Prostate gland (tissue), 2 donors: ENCODE measurements at regions not wholly inside any gene's neighbourhood (a gene's known extent, or its start where the extent isn't known, plus 50 kb on each side); places are given as distances from the start of the nearest gene placed in this dataset.
"Not testable (repeated sequence)": the region's sequence is repeated elsewhere in the genome, so short reads cannot be mapped to it uniquely, and the experiment has no call there.

Experiments used
- DNase-seq: peaks from one replicate; pipeline ENCODE4 v3.0.0-alpha.2; 2019; ENCODE audit warnings: low spot score
- H3K27ac ChIP-seq, 2 donors: fragments of 200-600 bp; sonication (generic); 2 replicates each; pipeline ENCODE4 v1.5.1; 2017 to 2019
- H3K27me3 ChIP-seq: fragments of 200-600 bp; sonication (generic); replicated peaks from 2 replicates; pipeline ENCODE4 v1.5.1; 2019; ENCODE audit not compliant: insufficient read depth
- H3K36me3 ChIP-seq, 2 donors: fragments of 200-600 bp; sonication (generic); 1 replicate in 1 of 2; 2 replicates in 1 of 2; pipeline versions ENCODE4 v1.5.1 to v1.8.1; 2017 to 2019
- H3K4me1 ChIP-seq: fragments of 200-600 bp; sonication (generic); replicated peaks from 2 replicates; pipeline ENCODE4 v1.5.1; 2019
- H3K4me3 ChIP-seq, 2 donors: fragments of 200-600 bp; sonication (generic); 2 replicates each; pipeline ENCODE4 v1.5.1; 2017 to 2019
- H3K9me3 ChIP-seq: fragments of 200-600 bp; sonication (generic); 2 replicates; pipeline ENCODE4 v1.5.1; 2017
- WGBS: methylation state at CpG from one replicate; pipeline ENCODE4 v1.1.5; 2018; 5-methylcytosine and 5-hydroxymethylcytosine counted together
- intact Hi-C: fragments of 100-400 bp; cut with DNase I; formaldehyde crosslinking; loops from one replicate; pipeline ENCODE4 v1.14.2; 2022

DNA sequence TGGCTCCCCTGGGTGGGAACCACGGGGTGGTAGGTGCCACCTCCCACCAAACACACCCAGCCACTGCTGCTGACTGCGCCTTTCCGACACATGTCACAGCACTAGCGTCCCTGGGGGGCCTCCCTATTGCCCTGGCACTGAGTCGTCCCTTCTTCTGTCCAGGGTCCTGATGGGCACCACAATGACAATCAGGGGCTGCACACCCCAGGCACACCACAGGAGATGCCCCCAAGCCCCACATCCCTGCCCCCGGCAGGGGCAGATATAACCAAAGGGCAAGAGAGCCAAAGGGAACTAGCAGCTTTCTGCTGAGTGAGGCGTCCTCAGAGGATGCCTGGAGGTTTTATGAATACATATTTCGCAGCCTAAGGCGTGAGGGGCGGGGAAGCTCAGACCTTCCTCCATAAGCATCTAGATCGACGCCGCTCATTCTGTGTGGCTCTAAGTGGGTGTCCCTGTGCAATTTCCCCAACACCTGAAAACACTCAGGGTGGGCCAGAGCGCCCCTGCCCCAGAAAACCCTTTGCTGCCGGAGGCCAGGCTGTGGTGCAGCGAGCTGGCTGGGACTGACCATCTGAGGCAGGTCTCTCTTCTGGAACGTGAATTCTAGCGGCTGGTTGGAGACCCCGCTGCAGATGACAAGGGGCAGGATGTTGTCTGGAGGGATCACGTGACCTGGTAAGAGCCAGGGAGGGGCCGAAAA is 186.7 kb downstream of the KLRB1 start:
- DNase-seq, H3K36me3 ChIP-seq, H3K4me3 ChIP-seq, intact Hi-C loops, H3K27ac ChIP-seq, H3K9me3 ChIP-seq, H3K4me1 ChIP-seq, H3K27me3 ChIP-seq: not testable (repeated sequence)
- WGBS: 97% methylated on average over 19 of the region's 21 CpGs

GRCh38 chr12:9418669-9419041 is 189.1 kb downstream of the KLRB1 start:
- H3K9me3 ChIP-seq, H3K4me3 ChIP-seq, intact Hi-C loops, H3K27me3 ChIP-seq, H3K4me1 ChIP-seq, DNase-seq, H3K36me3 ChIP-seq, H3K27ac ChIP-seq: not testable (repeated sequence)
- WGBS: 97% methylated on average over 8 of the region's 14 CpGs

DNA sequence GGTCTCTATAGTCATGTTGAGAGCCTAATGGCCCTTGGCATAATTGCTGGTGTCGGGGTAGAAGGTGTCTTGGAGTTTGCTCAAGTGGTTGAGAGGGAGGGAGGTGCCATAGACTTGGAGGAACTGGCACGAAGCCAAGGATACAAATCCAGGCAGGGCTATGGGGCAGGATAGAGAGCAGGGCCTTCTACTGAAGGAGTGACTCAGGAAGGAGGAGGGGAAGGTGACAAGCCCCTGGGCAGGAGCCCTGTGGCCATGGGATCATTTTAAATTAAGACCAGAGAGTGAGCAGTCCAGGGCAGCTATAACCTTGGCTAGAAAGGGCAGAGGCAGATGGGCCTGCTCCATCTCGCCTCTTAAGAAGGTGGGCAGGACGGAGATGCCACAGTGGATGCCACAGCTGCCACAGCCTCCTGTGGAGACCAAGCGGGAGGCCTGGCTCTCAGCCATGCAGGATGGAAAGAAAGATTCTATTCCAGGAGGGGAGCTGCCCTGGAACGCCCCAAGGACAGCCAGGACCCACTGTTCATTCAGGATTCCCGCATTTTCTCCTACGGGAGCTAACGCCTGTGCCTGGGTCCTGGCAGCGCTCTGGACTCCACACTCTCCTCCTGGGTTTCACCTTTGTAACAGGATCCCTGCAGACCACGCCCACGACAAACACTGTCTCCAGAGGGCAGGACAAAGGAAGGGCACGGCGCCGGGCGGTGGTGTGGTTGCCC is 189.6 kb downstream of the KLRB1 start:
- H3K9me3 ChIP-seq, H3K4me3 ChIP-seq, DNase-seq, H3K27ac ChIP-seq, H3K27me3 ChIP-seq, intact Hi-C loops, H3K4me1 ChIP-seq, H3K36me3 ChIP-seq: not testable (repeated sequence)
- 61% methylated on average over 10 of the region's 16 CpGs for WGBS

DNA sequence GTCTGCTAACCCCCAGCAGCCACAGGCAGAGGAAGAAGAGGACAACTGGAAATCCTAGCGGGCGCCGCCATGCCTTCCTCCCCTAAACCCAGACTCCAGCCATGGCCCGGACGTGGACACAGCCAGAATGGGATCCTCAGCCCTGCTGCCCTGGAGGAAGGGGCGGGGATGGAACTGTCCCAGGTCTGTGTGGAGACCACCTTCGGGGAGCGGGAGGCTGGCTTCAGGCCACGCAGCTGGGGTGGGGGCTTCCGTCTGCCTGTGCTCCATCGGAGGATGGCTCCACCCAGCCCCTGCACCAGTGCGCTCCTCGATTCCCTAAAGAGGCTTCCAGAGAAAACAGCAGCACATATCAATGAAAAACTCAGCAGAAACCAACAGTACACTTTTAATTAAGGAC is 190.4 kb downstream of the KLRB1 start:
- 74% methylated on average over 8 of the region's 13 CpGs for WGBS
- intact Hi-C loops, H3K4me3 ChIP-seq, H3K27me3 ChIP-seq, H3K36me3 ChIP-seq, DNase-seq, H3K4me1 ChIP-seq, H3K27ac ChIP-seq, H3K9me3 ChIP-seq: not testable (repeated sequence)

GRCh38 chr12:9416346-9416745 is 191.4 kb downstream of the KLRB1 start:
- H3K27me3 ChIP-seq, H3K4me1 ChIP-seq, H3K9me3 ChIP-seq, intact Hi-C loops, DNase-seq, H3K36me3 ChIP-seq, H3K27ac ChIP-seq, H3K4me3 ChIP-seq: not testable (repeated sequence)
- 83% methylated on average over 6 of the region's 8 CpGs for WGBS

DNA sequence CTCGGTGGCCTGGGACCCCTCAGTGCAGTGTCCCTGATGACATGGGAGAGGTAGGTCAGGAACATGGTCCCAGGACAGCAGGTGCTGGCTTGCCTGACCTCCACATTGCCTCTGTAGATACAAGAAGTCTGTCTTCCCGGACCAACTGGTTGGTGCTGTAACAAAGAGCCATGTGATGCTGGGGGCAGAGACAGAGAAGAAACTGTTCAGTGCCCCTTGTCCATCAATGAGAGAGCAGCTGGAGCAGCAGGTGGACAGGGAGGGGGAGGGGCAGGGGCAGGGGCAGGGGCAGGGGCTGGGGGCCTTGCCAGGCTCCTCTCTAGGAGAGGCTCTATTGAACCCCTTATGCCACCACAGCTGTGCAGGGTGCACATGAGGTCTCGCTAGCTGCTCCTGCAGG is 191.8 kb downstream of the KLRB1 start:
- H3K4me1 ChIP-seq, intact Hi-C loops, H3K9me3 ChIP-seq, H3K27ac ChIP-seq, DNase-seq, H3K36me3 ChIP-seq, H3K4me3 ChIP-seq, H3K27me3 ChIP-seq: not testable (repeated sequence)
- 100% methylated on average over 1 of the region's 3 CpGs for WGBS

GRCh38 chr12:9413862-9414261 is 193.9 kb downstream of the KLRB1 start:
- H3K36me3 ChIP-seq, intact Hi-C loops, H3K4me3 ChIP-seq, H3K9me3 ChIP-seq, H3K27me3 ChIP-seq, DNase-seq, H3K4me1 ChIP-seq, H3K27ac ChIP-seq: not testable (repeated sequence)
- 82% methylated on average over 7 of the region's 7 CpGs for WGBS

DNA sequence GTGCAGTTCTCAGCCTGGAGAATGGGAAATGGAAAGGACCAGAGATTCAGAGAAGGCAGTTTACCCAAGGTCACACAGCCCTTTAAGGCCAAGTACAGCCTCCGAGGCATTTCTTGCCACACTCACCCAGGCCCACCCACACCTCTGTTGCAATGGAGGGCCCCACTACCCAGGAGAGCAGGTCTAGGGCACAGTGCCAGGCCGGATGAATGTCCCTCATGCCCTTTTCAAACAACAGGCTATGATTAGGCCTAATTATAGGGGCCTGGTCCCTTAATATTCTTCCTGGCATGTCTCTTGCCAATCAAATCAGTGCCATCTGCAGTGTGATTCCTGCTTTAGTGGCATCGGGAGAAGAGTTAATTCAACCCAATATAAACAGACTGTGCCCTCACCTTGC is 195.3 kb downstream of the KLRB1 start:
- DNase-seq, H3K9me3 ChIP-seq, H3K4me3 ChIP-seq, H3K4me1 ChIP-seq, H3K36me3 ChIP-seq, H3K27ac ChIP-seq, H3K27me3 ChIP-seq, intact Hi-C loops: not testable (repeated sequence)
- 71% methylated on average over 3 of the region's 3 CpGs for WGBS

GRCh38 chr12:9411616-9412268 is 196.0 kb downstream of the KLRB1 start:
- H3K27me3 ChIP-seq, H3K4me1 ChIP-seq, H3K9me3 ChIP-seq, intact Hi-C loops, H3K27ac ChIP-seq, H3K36me3 ChIP-seq, H3K4me3 ChIP-seq, DNase-seq: not testable (repeated sequence)
- 35% methylated on average over 7 of the region's 7 CpGs for WGBS

DNA sequence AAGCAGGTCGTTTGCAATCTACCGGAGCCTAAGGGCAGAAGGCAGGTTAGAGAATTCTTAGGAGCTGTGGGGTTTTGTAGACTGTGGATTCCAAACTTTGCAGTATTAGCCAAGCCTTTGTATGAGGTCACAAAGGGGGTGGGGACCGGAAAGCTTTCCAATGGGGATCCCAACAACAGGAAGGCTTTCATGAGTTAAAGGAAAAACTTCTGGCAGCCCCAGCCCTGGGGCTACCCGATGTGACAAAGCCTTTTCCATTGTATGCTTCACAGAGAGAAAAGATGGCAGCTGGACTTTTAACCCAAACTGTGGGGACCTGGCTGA is 199.2 kb upstream of the PZP start:
- H3K27me3 ChIP-seq, H3K27ac ChIP-seq, DNase-seq, H3K4me3 ChIP-seq, H3K9me3 ChIP-seq, intact Hi-C loops, H3K4me1 ChIP-seq, H3K36me3 ChIP-seq: not testable (repeated sequence)
- 69% methylated on average over 4 of the region's 4 CpGs for WGBS
